ENCODE measurements at regions not wholly inside any gene's neighbourhood (a gene's known extent, or its start where the extent isn't known, plus 50 kb on each side); places are given as distances from the start of the nearest gene placed in this dataset.

- TF ChIP-seq EZH2phosphoT487 (IDR thresholded peaks at IDR 0.05; ENCODE audit: insufficient read depth, low read depth) (no peak), EZH2 (IDR thresholded peaks at IDR 0.05; ENCODE audit: insufficient read depth, poor library complexity, severe bottlenecking) (no peak)
These were observed 72.6 kb upstream of the SELENOP start for GRCh38 chr5:42884326-42884725.
